ENCODE measurements at regions not wholly inside any gene's neighbourhood (a gene's known extent, or its start where the extent isn't known, plus 50 kb on each side); places are given as distances from the start of the nearest gene placed in this dataset.

- H3K27ac ChIP-seq = no peak overlapping the region
- H3K27me3 ChIP-seq = no peaks in the 10 kb centered on the region
- no peaks in the 10 kb centered on the region for H3K9me3 ChIP-seq
- no peak for TF ChIP-seq CTCF (IDR thresholded peaks at IDR 0.05)
- no peak for TF ChIP-seq POLR2A (IDR thresholded peaks at IDR 0.05)
- no peak for DNase-seq
- H3K4me1 ChIP-seq = no peaks in the 10 kb centered on the region
- H3K4me3 ChIP-seq (replicated peaks in 1 of 3) = no peak overlapping the region
- no peaks in the 10 kb centered on the region for H3K36me3 ChIP-seq
- WGBS, 2 donors = 99% methylated on average over 3 of the region's 3 CpGs
- intact Hi-C loops (cut with DNase I) = no loop called here
These were observed 109.9 kb upstream of the IFNE start for GRCh38 chr9:21592063-21592338.

- H3K4me1 ChIP-seq = no peaks in the 10 kb centered on the region
- intact Hi-C loops (cut with DNase I) = no loop called here
- H3K9me3 ChIP-seq = no peaks in the 10 kb centered on the region
- no peak overlapping the region for H3K27ac ChIP-seq
- H3K36me3 ChIP-seq = no peaks in the 10 kb centered on the region
- no peaks in the 10 kb centered on the region for H3K27me3 ChIP-seq
- WGBS, 2 donors = 72 to 82% methylated on average over 4 of the region's 4 CpGs
- TF ChIP-seq POLR2A (IDR thresholded peaks at IDR 0.05) (no peak), CTCF (IDR thresholded peaks at IDR 0.05) (no peak)
- H3K4me3 ChIP-seq (replicated peaks in 1 of 3) = no peak overlapping the region
- DNase-seq = no peak
These were observed 115.2 kb upstream of the IFNE start for GRCh38 chr9:21597284-21597683.

- Histone ChIP-seq H3K27me3 (no peaks in the 10 kb centered on the region), H3K4me3 (replicated peaks in 1 of 3) (no peak overlapping the region), H3K36me3 (no peaks in the 10 kb centered on the region), H3K9me3 (no peaks in the 10 kb centered on the region), H3K4me1 (no peaks in the 10 kb centered on the region), H3K27ac (no peak overlapping the region)
- TF ChIP-seq CTCF (IDR thresholded peaks at IDR 0.05) = no peak
- TF ChIP-seq POLR2A (IDR thresholded peaks at IDR 0.05) = no peak
- no peak for DNase-seq
- WGBS, 2 donors = 94 to 95% methylated on average over 2 of the region's 2 CpGs
- intact Hi-C loops (cut with DNase I) = no loop called here
These were observed 116.6 kb upstream of the IFNE start for GRCh38 chr9:21598749-21599148.

DNA sequence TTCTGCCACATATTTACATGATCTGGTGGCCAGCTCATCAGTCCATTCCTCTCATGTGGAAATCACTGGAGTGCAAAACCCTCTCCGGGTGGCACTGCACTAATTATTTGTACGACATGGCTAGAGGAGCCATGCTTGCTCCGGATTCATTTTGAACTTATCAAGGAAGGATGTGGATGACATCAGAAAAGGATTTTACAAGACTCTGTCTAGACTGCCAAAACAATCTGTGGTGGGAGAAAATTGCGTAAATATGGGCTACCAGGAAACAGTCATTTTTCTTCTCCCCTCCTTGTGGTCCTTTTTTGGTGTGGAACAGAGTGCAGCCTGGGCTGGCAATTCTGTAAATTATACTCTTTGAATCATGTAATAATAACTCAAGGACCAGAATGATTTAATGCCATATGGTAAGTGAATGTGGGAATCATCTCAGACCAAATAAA lies 123.4 kb upstream of the IFNE start:
- no peaks in the 10 kb centered on the region for H3K9me3 ChIP-seq
- H3K4me3 ChIP-seq (replicated peaks in 1 of 3) = no peak overlapping the region
- no peaks in the 10 kb centered on the region for H3K4me1 ChIP-seq
- 53 to 57% methylated on average over 4 of the region's 4 CpGs for WGBS, 2 donors
- TF ChIP-seq CTCF (IDR thresholded peaks at IDR 0.05) (no peak), POLR2A (IDR thresholded peaks at IDR 0.05) (no peak)
- no peak for DNase-seq
- intact Hi-C loops (cut with DNase I) = no loop called here
- no peak overlapping the region for H3K27ac ChIP-seq
- H3K27me3 ChIP-seq = no peaks in the 10 kb centered on the region
- no peaks in the 10 kb centered on the region for H3K36me3 ChIP-seq

DNA sequence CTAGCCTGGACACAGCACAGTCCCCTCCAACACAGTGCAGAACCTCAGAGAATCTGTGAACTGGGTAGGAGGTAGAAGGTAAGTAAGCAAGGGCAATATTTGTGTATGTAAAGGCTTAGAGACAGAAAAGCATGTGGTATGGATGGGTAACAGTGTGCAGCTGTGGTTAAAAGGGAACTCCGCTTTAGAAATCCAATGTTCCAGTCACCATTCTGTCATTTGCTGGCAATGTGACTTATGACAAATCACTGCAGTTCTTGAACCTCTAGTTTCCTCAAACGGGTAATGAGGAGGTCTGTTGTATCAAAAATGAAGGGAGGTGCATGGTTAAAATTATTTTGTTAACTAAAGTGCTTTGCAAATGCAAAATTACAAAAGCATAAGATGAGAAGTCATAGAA lies 125.5 kb upstream of the IFNE start:
- 65 to 79% methylated on average over 2 of the region's 2 CpGs for WGBS, 2 donors
- Histone ChIP-seq H3K4me1 (no peaks in the 10 kb centered on the region), H3K36me3 (no peaks in the 10 kb centered on the region), H3K9me3 (no peaks in the 10 kb centered on the region), H3K27ac (no peak overlapping the region), H3K4me3 (replicated peaks in 1 of 3) (no peak overlapping the region), H3K27me3 (no peaks in the 10 kb centered on the region)
- no peak for TF ChIP-seq CTCF (IDR thresholded peaks at IDR 0.05)
- no peak for TF ChIP-seq POLR2A (IDR thresholded peaks at IDR 0.05)
- DNase-seq = no peak
- intact Hi-C loops (cut with DNase I) = no loop called here
